ENCODE measurements at regions not wholly inside any gene's neighbourhood (a gene's known extent, or its start where the extent isn't known, plus 50 kb on each side); places are given as distances from the start of the nearest gene placed in this dataset.

DNA sequence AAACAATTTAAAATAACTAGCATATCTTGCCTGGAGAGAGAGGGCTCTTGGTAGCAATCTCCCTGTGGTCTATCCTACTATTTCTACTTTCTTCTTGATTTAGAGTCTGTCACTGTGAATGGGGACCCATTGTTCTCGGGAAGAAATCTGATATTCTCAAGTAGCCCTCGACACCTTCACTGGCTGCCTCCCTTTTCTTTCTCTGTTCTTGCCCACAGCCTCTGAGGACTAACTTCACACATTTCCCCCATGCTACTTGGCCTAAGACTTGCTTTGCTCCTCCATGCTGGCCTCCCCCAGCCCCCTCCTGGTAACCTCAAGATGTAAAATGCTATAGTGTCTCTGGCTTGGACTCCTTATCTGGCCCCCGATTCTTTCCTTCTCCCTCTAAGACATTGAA is 58.8 kb upstream of the NT5C1B start:
- TF ChIP-seq, protein P1, sequence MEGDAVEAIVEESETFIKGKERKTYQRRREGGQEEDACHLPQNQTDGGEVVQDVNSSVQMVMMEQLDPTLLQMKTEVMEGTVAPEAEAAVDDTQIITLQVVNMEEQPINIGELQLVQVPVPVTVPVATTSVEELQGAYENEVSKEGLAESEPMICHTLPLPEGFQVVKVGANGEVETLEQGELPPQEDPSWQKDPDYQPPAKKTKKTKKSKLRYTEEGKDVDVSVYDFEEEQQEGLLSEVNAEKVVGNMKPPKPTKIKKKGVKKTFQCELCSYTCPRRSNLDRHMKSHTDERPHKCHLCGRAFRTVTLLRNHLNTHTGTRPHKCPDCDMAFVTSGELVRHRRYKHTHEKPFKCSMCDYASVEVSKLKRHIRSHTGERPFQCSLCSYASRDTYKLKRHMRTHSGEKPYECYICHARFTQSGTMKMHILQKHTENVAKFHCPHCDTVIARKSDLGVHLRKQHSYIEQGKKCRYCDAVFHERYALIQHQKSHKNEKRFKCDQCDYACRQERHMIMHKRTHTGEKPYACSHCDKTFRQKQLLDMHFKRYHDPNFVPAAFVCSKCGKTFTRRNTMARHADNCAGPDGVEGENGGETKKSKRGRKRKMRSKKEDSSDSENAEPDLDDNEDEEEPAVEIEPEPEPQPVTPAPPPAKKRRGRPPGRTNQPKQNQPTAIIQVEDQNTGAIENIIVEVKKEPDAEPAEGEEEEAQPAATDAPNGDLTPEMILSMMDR (IDR thresholded peaks at IDR 0.05) = no peak
- TF ChIP-seq POLR2A (IDR thresholded peaks at IDR 0.05) (no peak), EP300 (IDR thresholded peaks at IDR 0.05) (no peak), POLR2AphosphoS5 (IDR thresholded peaks at IDR 0.05) (no peak)

All from suprapubic skin (tissue), 4 donors.